H9 (cell line): ENCODE measurements at regions not wholly inside any gene's neighbourhood (a gene's known extent, or its start where the extent isn't known, plus 50 kb on each side); places are given as distances from the start of the nearest gene placed in this dataset.

Source experiments
- DNase-seq: peaks from one replicate; pipeline ENCODE4 v3.0.0-alpha.2; 2017
- H2AFZ ChIP-seq: one replicate; pipeline ENCODE4 v1.6.1; 2013; ENCODE audit warnings: mild to moderate bottlenecking, low read length, control low read depth, moderate library complexity
- H2AK5ac ChIP-seq: 2 replicates; pipeline ENCODE4 v1.6.1; 2013; ENCODE audit warnings: low read length, control low read depth, mixed read lengths; ENCODE audit not compliant: insufficient read length
- H2BK120ac ChIP-seq: one replicate; pipeline ENCODE4 v1.6.1; 2013; ENCODE audit warnings: low read depth, mild to moderate bottlenecking, low read length, control low read depth, inconsistent platforms; ENCODE audit not compliant: poor library complexity, severe bottlenecking
- H2BK12ac ChIP-seq: 2 replicates; pipeline ENCODE4 v1.6.1; 2013; ENCODE audit warnings: low read length, control low read depth, mixed read lengths, low read depth; ENCODE audit not compliant: insufficient read length
- H2BK15ac ChIP-seq: 2 replicates; pipeline ENCODE4 v1.6.1; 2013; ENCODE audit warnings: low read depth, low read length, control low read depth
- H2BK20ac ChIP-seq: one replicate; pipeline ENCODE4 v1.6.1; 2013; ENCODE audit warnings: low read depth, mild to moderate bottlenecking, low read length, control low read depth, inconsistent platforms; ENCODE audit not compliant: poor library complexity, severe bottlenecking
- H2BK5ac ChIP-seq: 2 replicates; pipeline ENCODE4 v1.6.1; 2013; ENCODE audit warnings: low read length, control low read depth, mixed read lengths; ENCODE audit not compliant: insufficient read length
- H3K14ac ChIP-seq: 2 replicates; pipeline ENCODE4 v1.6.1; 2013; ENCODE audit warnings: low read length, control low read depth; ENCODE audit not compliant: insufficient read depth
- H3K18ac ChIP-seq: 2 replicates; pipeline ENCODE4 v1.6.1; 2013; ENCODE audit warnings: low read depth, mild to moderate bottlenecking, mixed read lengths, low read length, control low read depth; ENCODE audit not compliant: insufficient read length
- H3K23ac ChIP-seq: 2 replicates; pipeline ENCODE4 v1.6.1; 2013; ENCODE audit warnings: low read length, control low read depth, mixed read lengths, low read depth; ENCODE audit not compliant: insufficient read length
- H3K23me2 ChIP-seq: 2 replicates; pipeline ENCODE4 v1.6.1; 2013; ENCODE audit warnings: low read depth, mild to moderate bottlenecking, mixed read lengths, low read length, control low read depth; ENCODE audit not compliant: insufficient read length, poor library complexity, severe bottlenecking
- H3K27ac ChIP-seq: 2 replicates; pipeline ENCODE4 v1.5.1; 2013; ENCODE audit warnings: low read length, control low read depth, mixed read lengths, low read depth; ENCODE audit not compliant: insufficient read length
- H3K27me3 ChIP-seq: 2 replicates; pipeline ENCODE4 v1.6.1; 2013; ENCODE audit warnings: low read length, control low read depth, inconsistent platforms; ENCODE audit not compliant: insufficient read depth
- H3K4ac ChIP-seq: 2 replicates; pipeline ENCODE4 v1.6.1; 2013; ENCODE audit warnings: low read depth, mild to moderate bottlenecking, control low read depth, inconsistent platforms, low read length, moderate library complexity
- H3K4me1 ChIP-seq: 2 replicates; pipeline ENCODE4 v1.6.1; 2013; ENCODE audit warnings: low read length, control low read depth, inconsistent platforms; ENCODE audit not compliant: insufficient read depth
- H3K4me2 ChIP-seq: 2 replicates; pipeline ENCODE4 v1.6.1; 2013; ENCODE audit warnings: low read length, control low read depth, mixed read lengths; ENCODE audit not compliant: insufficient read length, insufficient read depth
- H3K56ac ChIP-seq: 2 replicates; pipeline ENCODE4 v1.6.1; 2013; ENCODE audit warnings: low read depth, mild to moderate bottlenecking, mixed read lengths, low read length, control low read depth; ENCODE audit not compliant: insufficient read length
- H3K79me1 ChIP-seq: 2 replicates; pipeline ENCODE4 v1.6.1; 2013; ENCODE audit warnings: low read depth, mild to moderate bottlenecking, moderate library complexity, low read length, control low read depth, inconsistent platforms; ENCODE audit not compliant: insufficient read depth, poor library complexity, severe bottlenecking
- H3K79me2 ChIP-seq: 2 replicates; pipeline ENCODE4 v1.6.1; 2013; ENCODE audit warnings: low read length, control low read depth, inconsistent platforms; ENCODE audit not compliant: insufficient read depth
- H3K9ac ChIP-seq: 2 replicates; pipeline ENCODE4 v1.6.1; 2013; ENCODE audit warnings: low read length, control low read depth, mixed read lengths; ENCODE audit not compliant: insufficient read length; ENCODE audit errors: extremely low read depth
- H3K9me3 ChIP-seq: one replicate; pipeline ENCODE4 v1.6.1; 2013; ENCODE audit warnings: low read depth, low read length, inconsistent platforms; ENCODE audit not compliant: control insufficient read depth
- H3T11ph ChIP-seq: one replicate; pipeline ENCODE4 v1.6.1; 2013; ENCODE audit warnings: mild to moderate bottlenecking, low read length, control low read depth, inconsistent platforms
- H4K20me1 ChIP-seq: one replicate; pipeline ENCODE4 v1.6.1; 2013; ENCODE audit not compliant: control insufficient read depth, insufficient read length, insufficient read depth
- H4K5ac ChIP-seq: 2 replicates; pipeline ENCODE4 v1.6.1; 2013; ENCODE audit warnings: low read depth, mild to moderate bottlenecking, mixed read lengths, low read length, control low read depth; ENCODE audit not compliant: insufficient read length
- H4K8ac ChIP-seq: replicated peaks from 2 replicates; pipeline ENCODE4 v1.6.1; 2013; ENCODE audit warnings: low read length, control low read depth, mixed read lengths, low read depth; ENCODE audit not compliant: insufficient read length
- H4K91ac ChIP-seq: 2 replicates; pipeline ENCODE4 v1.6.1; 2013; ENCODE audit warnings: low read depth, mild to moderate bottlenecking, moderate library complexity, mixed read lengths, low read length, control low read depth; ENCODE audit not compliant: insufficient read length
- H3K27ac Mint-ChIP-seq, 3 experiments: 2 replicates in 2 of 3; 3 replicates in 1 of 3; pipeline ENCODE4 v1.8.0; 2020 to 2021; ENCODE audit warnings: mixed read lengths in 3 of 3, mild to moderate bottlenecking in 1 of 3, moderate library complexity in 1 of 3
- H3K27me3 Mint-ChIP-seq: 2 replicates; pipeline ENCODE4 v1.8.0; 2021; ENCODE audit warnings: low read depth, mild to moderate bottlenecking, moderate library complexity, mixed read lengths
- H3K36me3 Mint-ChIP-seq, 3 experiments: 2 replicates in 2 of 3; 3 replicates in 1 of 3; pipeline ENCODE4 v1.8.0; 2020 to 2021; ENCODE audit warnings: low read depth in 3 of 3, mixed read lengths in 3 of 3; ENCODE audit not compliant: insufficient read depth in 1 of 3
- H3K4me1 Mint-ChIP-seq, 2 experiments: 2 replicates each; pipeline ENCODE4 v1.8.0; 2020; ENCODE audit warnings: mixed read lengths in 2 of 2
- H3K4me3 Mint-ChIP-seq, 2 experiments: 2 replicates in 1 of 2; 3 replicates in 1 of 2; pipeline ENCODE4 v1.8.0; 2020 to 2021; ENCODE audit warnings: mild to moderate bottlenecking in 2 of 2, mixed read lengths in 2 of 2, moderate library complexity in 1 of 2
- H3K9me3 Mint-ChIP-seq, 2 experiments: 2 replicates in 1 of 2; 3 replicates in 1 of 2; pipeline ENCODE4 v1.8.0; 2020; ENCODE audit warnings: mild to moderate bottlenecking in 2 of 2, mixed read lengths in 2 of 2, moderate library complexity in 1 of 2
- CTCF ChIP-seq: fragments of 200-600 bp; sonication (generic); conservative IDR thresholded peaks from 3 replicates; pipeline ENCODE4 v1.8.0; 2021; ENCODE audit warnings: antibody characterized with exemption, mild to moderate bottlenecking
- WGBS: extraction: QIAGEN DNeasy Blood & Tissue Kit; methylation state at CpG from one replicate; pipeline ENCODE4 v1.1.7; 2013; ENCODE audit warnings: missing lambda C conversion rate, low lambda C conversion rate, mixed read lengths; ENCODE audit not compliant: insufficient read length; ENCODE audit errors: extremely low coverage; 5-methylcytosine and 5-hydroxymethylcytosine counted together

- Histone ChIP-seq H3K4me1 (no peaks in the 10 kb centered on the region), H3K14ac (no peak overlapping the region), H3K27me3 (no peaks in the 10 kb centered on the region), H3T11ph (no peak overlapping the region), H3K23ac (no peak overlapping the region), H3K9ac (no peak overlapping the region), H3K9me3 (peaks cover 5% of the 10 kb centered on the region), H2BK12ac (no peak overlapping the region), H3K79me1 (no peaks in the 10 kb centered on the region), H2AK5ac (no peak overlapping the region), H3K23me2 (no peaks in the 10 kb centered on the region), H3K18ac (no peak overlapping the region), H4K8ac (no peak overlapping the region), H3K4ac (no peak overlapping the region), H4K20me1 (no peaks in the 10 kb centered on the region), H2AFZ (no peak overlapping the region), H2BK20ac (no peak overlapping the region), H4K5ac (no peak overlapping the region), H2BK120ac (no peak overlapping the region), H2BK15ac (no peak overlapping the region), H2BK5ac (no peak overlapping the region), H4K91ac (no peak overlapping the region), H3K4me2 (no peak overlapping the region), H3K27ac (no peak overlapping the region), H3K79me2 (no peaks in the 10 kb centered on the region), H3K56ac (no peak overlapping the region)
- Mint-ChIP-seq H3K9me3 (peaks cover 11 to 20% of the 10 kb centered on the region in 2 experiments), H3K27me3 (peaks cover 25% of the 10 kb centered on the region), H3K4me3 (no peak overlapping the region), H3K4me1 (peaks cover 7 to 9% of the 10 kb centered on the region in 2 experiments), H3K27ac (no peak overlapping the region), H3K36me3 (peaks cover 8 to 10% (median 10%) of the 10 kb centered on the region in 3 experiments; a peak in 6 of 7 replicates)
- WGBS, result no CpG with 5 or more reads among the region's 4 CpGs
- TF ChIP-seq CTCF, result peak; percentile 35; the same call in 2 of the 3 replicates
- no peak for DNase-seq
These were observed 197.4 kb downstream of the DUSP6 start for GRCh38 chr12:89154743-89155499.
